ENCODE measurements at regions not wholly inside any gene's neighbourhood (a gene's known extent, or its start where the extent isn't known, plus 50 kb on each side); places are given as distances from the start of the nearest gene placed in this dataset.

GRCh38 chr15:97688886-97689285, 271.6 kb upstream of the ARRDC4 start:
- TF ChIP-seq EZH2phosphoT487 (IDR thresholded peaks at IDR 0.05; ENCODE audit: insufficient read depth, low read depth) (no peak), EZH2 (IDR thresholded peaks at IDR 0.05; ENCODE audit: insufficient read depth, poor library complexity, severe bottlenecking) (no peak)

All from GM23248 (cell line).